ENCODE measurements at regions not wholly inside any gene's neighbourhood (a gene's known extent, or its start where the extent isn't known, plus 50 kb on each side); places are given as distances from the start of the nearest gene placed in this dataset.
"Not testable (repeated sequence)": the region's sequence is repeated elsewhere in the genome, so short reads cannot be mapped to it uniquely, and the experiment has no call there.

DNA sequence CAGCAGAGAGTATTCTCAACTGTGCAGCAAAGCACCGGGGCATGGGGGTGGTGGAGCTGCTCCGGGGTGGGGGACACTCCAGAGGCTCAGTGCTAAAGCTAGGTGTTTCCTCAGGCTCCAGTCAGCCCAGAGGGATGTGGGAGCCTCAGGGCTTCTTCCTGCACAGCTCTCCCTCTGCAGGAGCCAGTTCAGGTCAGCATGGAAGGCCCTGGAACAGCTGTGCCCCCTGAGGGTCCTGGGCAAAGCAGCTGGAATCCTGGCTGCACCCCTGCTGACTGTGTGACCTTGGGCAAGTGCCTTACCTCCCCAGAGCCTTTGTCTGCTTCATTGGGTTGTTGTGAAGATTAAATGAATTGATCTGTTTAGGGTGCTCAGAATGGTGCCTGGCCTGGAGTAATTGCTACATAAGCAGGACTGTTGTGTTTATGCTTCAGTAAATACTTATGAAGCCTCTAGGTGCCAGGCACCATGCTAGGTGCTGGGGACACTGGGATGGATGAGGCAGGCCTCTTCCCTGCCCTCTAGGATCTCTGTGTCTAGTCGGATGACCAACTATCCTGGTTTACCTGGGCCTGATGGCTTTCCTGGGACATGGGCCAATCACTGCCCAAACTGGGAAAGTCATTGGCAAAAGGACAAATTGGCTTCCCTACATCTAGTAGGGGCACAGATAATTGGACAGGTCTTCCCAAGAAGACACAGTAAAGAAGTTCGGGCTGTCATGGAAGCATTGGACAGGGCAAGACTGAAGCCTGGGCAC, 64.2 kb upstream of the LCTL start:
- DNase-seq = peak in 1 of 2 experiments; percentile 34
- TF ChIP-seq POLR2A (IDR thresholded peaks at IDR 0.05; ENCODE audit: low read length) = no peak
- no peak for TF ChIP-seq GATA1 (IDR thresholded peaks at IDR 0.05; ENCODE audit: low read depth, low read length)

- TF ChIP-seq GATA1 (IDR thresholded peaks at IDR 0.05; ENCODE audit: low read depth, low read length) = no peak
- peak; percentile 40 for TF ChIP-seq POLR2A (IDR thresholded peaks at IDR 0.05; ENCODE audit: low read length)
- DNase-seq = peak; percentile 81 to 90
Measured at GRCh38 chr15:66630801-66631351, 65.1 kb upstream of the LCTL start.

DNA sequence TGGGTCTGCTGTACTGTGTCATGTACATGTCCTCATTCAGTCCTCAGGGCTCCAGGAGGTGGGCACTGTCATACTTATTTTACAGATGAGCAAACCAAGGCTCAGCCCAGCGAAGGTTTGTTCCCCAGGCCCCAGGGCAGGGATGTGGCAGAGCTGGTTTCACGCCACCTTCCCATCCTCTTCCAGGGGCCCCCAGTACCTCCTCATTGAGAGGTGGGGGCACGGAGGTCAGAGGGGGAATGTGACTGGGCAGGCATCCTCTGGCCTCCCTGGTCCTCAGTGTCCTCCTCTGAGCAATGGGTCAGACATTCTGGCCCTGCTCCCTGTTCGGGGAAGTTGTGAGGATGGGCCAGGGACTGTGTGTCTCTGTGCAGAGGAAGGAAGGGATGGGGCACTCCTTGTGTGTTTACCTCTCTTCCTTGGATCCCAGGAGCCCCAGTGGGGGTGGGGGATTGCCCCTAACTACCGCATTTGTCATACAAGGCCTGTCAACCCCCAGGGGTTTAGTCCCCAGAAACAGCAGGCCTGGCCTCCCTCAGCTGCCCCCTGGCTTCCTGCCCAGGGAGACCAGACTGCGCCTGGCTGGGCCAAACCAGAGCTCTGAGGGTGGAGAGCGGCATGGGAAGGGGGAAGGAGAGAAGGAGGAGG, 65.9 kb upstream of the LCTL start:
- DNase-seq = peak in 1 of 2 experiments; percentile 37

DNA sequence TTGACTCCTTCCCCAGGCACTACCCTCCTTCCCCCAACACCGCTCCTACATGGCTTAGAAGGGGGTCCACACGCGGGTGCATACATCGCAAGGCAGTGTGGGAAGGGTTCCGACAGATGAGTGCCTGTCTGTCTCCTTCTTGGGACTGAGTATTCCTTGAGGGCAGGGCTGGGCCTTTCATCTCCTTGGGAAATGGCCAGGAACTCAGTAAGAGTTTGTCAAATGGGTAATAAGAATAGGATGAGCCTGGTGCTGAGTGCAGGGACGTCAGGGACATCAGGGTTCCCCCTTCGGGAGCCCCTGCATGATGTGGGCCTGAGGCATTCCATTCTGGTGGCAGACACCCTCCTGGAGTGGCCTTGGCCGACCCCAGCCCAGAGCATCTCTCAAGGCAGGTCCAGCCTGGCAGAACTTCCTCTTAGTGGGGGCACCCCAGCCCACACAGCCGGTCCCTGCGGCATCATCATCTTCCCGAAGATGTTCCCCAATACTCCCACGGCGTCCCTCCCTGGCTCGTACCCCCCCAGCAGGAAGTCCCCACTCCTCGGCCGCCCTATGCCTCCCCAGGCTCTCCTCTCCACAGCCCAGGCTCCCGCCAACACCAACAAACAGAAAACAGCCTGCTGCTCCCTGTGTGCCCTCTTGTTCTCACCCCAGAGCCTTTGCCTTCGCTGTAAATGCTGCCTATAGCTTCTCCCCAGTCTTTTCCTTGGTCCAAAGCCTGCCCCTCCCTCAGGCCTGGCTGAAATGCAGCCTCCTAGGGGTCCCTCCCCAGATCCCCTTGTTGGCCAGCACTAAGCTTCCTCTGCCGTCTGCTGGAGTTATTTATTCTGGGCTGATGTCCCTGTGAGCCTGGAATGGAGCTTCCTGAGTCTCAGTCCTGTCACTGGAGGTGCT, 67.5 kb upstream of the LCTL start:
- DNase-seq = no peak
- TF ChIP-seq POLR2A (IDR thresholded peaks at IDR 0.05; ENCODE audit: low read length) (no peak), GATA1 (IDR thresholded peaks at IDR 0.05; ENCODE audit: low read depth, low read length) (no peak)

More for the DNA sequence above, 65.9 kb upstream of the LCTL start:
- TF ChIP-seq GATA1 (IDR thresholded peaks at IDR 0.05; ENCODE audit: low read depth, low read length) = no peak
- TF ChIP-seq POLR2A (IDR thresholded peaks at IDR 0.05; ENCODE audit: low read length) = no peak

- TF ChIP-seq POLR2A (IDR thresholded peaks at IDR 0.05; ENCODE audit: low read length) (no peak), GATA1 (IDR thresholded peaks at IDR 0.05; ENCODE audit: low read depth, low read length) (no peak)
- no peak for DNase-seq
Measured at GRCh38 chr15:66633938-66634250, 68.1 kb upstream of the LCTL start.

- TF ChIP-seq GATA1 (IDR thresholded peaks at IDR 0.05; ENCODE audit: low read depth, low read length) = no peak
- TF ChIP-seq POLR2A (IDR thresholded peaks at IDR 0.05; ENCODE audit: low read length) = no peak
- DNase-seq = no peak
Measured at GRCh38 chr15:66634540-66634939, 67.5 kb upstream of the SMAD6 start.

DNA sequence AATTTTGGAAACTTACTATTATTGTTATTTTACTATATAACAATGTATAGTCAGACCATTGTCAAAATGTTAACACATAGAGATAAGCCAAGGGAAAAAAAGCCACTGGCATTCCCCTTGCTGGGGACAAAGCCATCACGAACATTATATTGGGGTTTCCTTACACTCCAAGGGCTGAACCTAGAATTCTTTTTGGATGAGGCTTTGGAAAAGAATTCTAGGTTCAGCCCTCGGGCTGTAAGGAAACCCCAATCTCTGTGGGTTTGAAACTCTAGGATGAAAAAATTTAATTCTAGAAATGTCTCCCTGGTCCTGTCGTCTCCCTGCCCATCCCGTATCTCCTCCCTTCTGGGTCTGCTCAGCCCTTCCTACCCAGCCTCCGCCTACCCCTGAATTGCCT, 67.0 kb upstream of the SMAD6 start:
- TF ChIP-seq POLR2A (IDR thresholded peaks at IDR 0.05; ENCODE audit: low read length) = no peak
- TF ChIP-seq GATA1 (IDR thresholded peaks at IDR 0.05; ENCODE audit: low read depth, low read length) = no peak
- no peak for DNase-seq

- TF ChIP-seq POLR2A (IDR thresholded peaks at IDR 0.05; ENCODE audit: low read length) = no peak
- no peak for TF ChIP-seq GATA1 (IDR thresholded peaks at IDR 0.05; ENCODE audit: low read depth, low read length)
- no peak for DNase-seq
Measured at GRCh38 chr15:66635817-66636216, 66.2 kb upstream of the SMAD6 start.

- DNase-seq = not testable (repeated sequence)
Measured at GRCh38 chr15:66637044-66637443, 65.0 kb upstream of the SMAD6 start.

DNA sequence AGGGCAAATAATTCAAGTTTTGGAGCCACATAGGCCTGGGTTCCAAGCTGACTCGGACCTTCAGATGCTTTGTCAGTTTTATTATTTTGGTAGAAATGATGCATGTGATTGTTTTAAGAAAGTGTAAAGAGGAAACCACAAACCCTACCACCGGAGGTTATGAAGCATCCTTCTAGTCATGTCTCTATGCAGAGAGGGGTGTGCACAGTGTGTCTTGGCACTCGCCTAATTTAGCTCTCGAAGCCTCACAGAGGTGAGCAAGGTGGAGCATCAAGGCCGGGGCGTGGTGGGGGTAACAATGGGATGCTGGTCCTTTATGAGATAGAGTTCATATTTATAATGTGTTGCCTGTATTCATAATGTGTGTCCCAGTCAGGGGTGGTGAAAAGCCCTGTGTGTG, 63.7 kb upstream of the SMAD6 start:
- no peak for TF ChIP-seq POLR2A (IDR thresholded peaks at IDR 0.05; ENCODE audit: low read length)
- no peak for TF ChIP-seq GATA1 (IDR thresholded peaks at IDR 0.05; ENCODE audit: low read depth, low read length)
- DNase-seq = no peak

DNA sequence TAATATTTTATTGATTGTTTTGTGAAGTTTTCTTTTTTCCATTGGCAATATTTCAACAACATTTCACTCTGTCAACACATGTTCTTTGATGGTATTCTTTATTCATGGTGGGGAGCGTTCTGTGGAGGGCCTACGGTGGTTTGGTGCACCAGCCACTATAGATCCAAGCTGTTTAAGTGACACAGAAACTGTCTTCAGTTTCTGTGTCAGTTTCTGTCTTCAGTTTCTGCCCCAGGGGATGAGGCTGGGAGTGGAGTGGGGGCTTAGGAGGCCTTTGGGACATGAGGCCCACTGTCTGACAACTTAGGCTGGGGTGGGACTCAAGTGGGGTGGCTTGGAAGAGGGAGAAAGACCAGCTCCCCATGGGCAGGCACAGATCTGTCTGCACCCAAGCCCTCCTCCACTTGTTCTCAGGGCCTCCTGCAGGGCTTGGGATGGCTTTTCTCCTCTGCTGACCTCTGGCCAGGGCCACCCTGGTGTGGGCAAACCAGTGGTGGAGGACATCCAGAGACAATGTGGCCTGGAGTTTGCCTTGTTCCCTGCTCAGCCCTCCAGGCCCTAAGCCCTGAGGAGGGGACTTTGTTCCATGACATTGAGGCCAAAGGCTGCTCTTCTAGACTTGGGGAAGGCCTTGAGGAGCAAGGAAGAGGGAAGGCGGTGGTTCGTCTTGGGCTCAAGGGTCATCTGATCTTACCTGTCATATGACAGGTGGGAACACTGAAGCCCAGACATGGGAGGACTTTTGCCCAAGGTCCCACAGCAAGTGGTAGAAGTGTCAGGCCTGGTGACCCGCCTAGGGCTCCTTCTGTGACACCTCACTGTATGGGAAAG, 60.3 kb upstream of the SMAD6 start:
- DNase-seq = no peak
- TF ChIP-seq GATA1 (IDR thresholded peaks at IDR 0.05; ENCODE audit: low read depth, low read length) = no peak
- TF ChIP-seq POLR2A (IDR thresholded peaks at IDR 0.05; ENCODE audit: low read length) = no peak

DNA sequence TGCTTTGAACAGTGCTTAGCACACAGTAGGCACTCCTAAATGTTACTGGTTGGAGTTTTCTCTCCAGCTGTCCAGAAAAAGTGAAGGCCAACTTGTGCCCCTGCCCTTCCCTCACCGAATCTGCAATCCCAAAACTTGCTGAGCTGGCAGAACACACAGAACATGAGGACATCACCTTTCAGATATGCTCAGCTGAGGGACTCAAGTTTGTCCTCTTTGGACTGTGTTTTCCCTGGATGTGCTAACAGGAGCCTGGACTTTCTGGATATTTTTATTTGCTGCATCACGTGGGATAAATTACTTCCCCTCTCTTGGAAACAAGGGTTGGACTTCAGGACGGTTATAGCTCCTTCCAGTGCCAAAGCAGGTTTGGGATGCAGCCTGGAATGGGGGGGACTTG, 59.5 kb upstream of the SMAD6 start:
- TF ChIP-seq POLR2A (IDR thresholded peaks at IDR 0.05; ENCODE audit: low read length) (no peak), GATA1 (IDR thresholded peaks at IDR 0.05; ENCODE audit: low read depth, low read length) (no peak)
- DNase-seq = no peak

- TF ChIP-seq GATA1 (IDR thresholded peaks at IDR 0.05; ENCODE audit: low read depth, low read length) (no peak), POLR2A (IDR thresholded peaks at IDR 0.05; ENCODE audit: low read length) (no peak)
- DNase-seq = no peak
Measured at GRCh38 chr15:66643033-66643432, 59.0 kb upstream of the SMAD6 start.
